ENCODE measurements at regions not wholly inside any gene's neighbourhood (a gene's known extent, or its start where the extent isn't known, plus 50 kb on each side); places are given as distances from the start of the nearest gene placed in this dataset.

DNA sequence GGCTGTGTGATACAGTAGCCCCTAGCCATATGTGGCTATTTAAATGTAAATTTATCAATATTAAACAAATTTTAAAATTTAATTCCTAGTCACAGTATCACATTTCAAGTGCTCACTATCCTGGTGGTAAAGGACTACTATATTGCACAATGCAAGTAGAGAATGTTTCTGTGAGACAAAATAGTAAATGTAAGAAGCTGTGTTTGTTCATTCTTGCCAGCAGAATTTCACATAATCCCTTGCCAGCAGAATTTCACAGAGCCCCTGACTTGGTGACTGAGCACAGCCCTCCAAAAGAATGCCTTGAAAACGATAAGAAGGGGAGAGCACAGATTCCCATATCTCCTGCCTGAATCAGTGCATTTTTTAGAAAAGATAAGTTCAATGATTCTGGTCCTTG, 75.9 kb upstream of the SELENOP start:
- TF ChIP-seq, protein P1, sequence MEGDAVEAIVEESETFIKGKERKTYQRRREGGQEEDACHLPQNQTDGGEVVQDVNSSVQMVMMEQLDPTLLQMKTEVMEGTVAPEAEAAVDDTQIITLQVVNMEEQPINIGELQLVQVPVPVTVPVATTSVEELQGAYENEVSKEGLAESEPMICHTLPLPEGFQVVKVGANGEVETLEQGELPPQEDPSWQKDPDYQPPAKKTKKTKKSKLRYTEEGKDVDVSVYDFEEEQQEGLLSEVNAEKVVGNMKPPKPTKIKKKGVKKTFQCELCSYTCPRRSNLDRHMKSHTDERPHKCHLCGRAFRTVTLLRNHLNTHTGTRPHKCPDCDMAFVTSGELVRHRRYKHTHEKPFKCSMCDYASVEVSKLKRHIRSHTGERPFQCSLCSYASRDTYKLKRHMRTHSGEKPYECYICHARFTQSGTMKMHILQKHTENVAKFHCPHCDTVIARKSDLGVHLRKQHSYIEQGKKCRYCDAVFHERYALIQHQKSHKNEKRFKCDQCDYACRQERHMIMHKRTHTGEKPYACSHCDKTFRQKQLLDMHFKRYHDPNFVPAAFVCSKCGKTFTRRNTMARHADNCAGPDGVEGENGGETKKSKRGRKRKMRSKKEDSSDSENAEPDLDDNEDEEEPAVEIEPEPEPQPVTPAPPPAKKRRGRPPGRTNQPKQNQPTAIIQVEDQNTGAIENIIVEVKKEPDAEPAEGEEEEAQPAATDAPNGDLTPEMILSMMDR (conservative IDR thresholded peaks at IDR 0.05): no peak
- no peak for TF ChIP-seq EZH2 (IDR thresholded peaks at IDR 0.05; ENCODE audit: low read depth)
